NCI-H1092 (cell line): ENCODE measurements at regions not wholly inside any gene's neighbourhood (a gene's known extent, or its start where the extent isn't known, plus 50 kb on each side); places are given as distances from the start of the nearest gene placed in this dataset.
"Not testable (repeated sequence)": the region's sequence is repeated elsewhere in the genome, so short reads cannot be mapped to it uniquely, and the experiment has no call there.

Source experiments
- DNase-seq: peaks from one replicate; lab custom pipeline; 2025; lab: John Stamatoyannopoulos, UW

DNA sequence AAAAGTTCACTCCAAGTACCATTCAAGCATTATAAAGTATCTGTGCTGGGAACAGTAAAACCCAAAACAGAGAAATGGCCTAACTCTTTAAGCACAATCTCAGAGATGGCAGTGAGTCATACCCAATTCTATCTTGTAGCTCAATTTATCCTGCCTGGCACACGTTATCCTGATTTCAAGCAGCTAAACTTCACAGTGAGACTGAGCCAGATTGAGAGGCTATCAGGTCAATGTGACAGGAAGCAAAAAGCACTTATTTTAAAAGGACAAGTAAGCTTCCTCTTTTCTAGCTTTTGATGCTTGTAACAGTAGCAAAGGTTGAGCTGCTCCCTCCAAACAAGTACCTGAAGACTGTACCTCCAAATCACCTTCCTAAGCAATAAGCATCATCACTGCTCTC lies 324.9 kb downstream of the NAF1 start:
- DNase-seq, result no peak

DNA sequence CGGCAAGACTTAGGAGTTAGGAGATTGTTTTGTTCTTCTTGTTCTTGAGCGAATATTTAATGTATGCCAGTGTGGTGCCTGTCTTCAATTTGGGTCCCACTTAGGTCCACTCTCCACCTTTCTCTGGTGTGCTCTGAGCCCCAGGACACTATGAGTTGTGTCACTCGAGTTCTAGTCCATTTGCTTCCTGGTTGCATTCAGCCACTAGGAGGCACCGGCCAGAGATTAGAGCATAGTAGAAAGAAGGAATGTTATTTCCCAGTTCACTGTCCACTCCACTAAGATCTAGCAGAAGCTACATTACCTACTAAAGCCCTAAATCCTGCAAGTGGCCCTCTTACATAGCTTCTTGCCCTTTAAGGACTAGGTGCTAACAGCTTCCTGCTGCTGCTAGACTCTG lies 326.9 kb downstream of the NAF1 start:
- DNase-seq, result no peak

DNA sequence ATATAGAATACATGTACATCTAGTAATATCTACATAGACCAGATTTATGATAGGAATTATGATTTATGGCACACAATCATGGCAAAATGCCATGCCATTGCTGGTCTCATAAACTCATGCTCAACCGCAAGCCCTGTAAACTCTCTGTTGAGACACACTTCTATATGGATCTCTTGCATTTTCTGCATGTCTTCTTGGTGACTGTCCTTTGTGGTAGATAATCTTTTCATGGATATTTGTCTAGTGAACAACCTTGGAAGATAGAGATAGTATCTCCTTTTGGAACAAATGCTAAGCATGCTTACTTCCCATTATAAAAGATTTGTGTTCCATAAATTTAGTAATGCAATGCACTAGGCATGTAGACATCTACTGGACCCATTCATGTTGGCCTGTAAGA lies 328.0 kb downstream of the NAF1 start:
- DNase-seq, result no peak

DNA sequence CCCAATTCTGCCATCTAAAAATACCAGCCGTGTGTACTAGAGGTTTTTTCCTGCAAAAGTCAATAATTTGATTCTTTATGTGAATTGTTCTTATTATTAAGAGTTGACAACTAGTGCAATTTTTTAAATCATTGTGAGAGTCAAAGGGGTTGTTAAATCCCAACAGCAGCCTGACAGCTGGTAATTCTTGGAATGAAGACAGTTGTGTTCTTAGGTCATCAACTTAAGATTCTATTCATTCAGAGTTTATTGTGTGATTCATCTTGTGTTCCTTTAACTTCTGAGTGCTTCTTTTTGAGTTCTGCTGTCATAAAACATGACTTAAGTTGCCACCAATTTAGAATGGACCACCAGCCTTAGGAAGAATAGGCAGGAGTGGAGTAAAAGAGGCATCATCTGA lies 329.0 kb downstream of the NAF1 start:
- no peak for DNase-seq

DNA sequence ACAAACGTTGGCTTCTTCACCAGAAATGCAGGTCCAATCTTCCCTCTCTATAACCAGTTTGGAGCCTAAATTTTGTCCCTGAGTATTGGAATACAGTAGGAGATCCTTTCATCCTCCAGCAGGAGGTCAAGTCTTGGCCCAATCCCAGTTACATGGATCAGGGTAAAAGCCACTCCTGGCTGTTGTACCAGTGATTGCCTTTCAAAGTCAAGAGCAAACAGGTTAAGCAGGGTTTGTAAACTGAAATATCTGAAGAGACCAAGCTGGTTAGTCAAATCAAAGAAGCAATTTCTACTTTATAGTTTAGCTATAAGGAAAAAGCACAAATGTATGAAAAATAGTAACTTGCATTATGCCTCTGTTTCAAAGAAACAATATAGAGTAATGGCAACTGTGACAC lies 329.4 kb downstream of the NAF1 start:
- no peak for DNase-seq

DNA sequence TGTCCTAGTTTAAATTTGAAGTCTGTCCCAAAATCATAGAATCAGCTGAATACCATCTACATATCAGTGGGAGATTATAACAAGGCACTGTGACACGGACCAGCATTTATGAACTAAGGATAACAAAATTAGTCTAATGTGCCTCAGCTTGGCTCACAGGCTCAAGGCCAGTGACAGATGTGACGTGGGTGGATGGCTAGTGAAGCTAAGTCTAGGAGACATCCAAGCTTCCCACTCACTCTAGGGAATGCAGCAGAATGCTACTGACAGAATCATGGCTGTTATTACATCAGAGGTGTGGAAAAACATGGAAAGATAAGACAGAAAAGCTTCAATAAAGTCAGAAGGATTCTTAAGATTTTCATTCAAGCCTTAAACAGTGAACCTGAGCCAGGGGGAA lies 329.9 kb downstream of the NAF1 start:
- DNase-seq, result no peak

DNA sequence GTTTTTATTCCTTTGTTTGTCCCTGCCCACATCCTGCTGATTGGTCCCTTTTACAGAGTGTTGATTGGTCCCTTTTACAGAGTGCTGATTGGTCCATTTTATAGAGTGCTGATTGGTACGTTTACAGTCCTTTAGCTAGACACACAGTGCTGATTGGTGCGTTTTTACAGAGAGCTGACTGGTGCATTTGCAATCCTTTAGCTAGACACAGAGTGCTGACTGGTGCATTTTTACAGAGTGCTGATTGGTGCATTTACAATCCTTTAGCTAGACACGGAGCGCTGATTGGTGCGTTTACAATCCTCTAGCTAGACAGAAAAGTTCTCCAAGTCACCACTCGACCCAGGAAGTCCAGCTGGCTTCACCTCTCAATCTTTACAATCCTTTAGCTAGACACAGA lies 330.4 kb downstream of the NAF1 start:
- DNase-seq, result not testable (repeated sequence)

DNA sequence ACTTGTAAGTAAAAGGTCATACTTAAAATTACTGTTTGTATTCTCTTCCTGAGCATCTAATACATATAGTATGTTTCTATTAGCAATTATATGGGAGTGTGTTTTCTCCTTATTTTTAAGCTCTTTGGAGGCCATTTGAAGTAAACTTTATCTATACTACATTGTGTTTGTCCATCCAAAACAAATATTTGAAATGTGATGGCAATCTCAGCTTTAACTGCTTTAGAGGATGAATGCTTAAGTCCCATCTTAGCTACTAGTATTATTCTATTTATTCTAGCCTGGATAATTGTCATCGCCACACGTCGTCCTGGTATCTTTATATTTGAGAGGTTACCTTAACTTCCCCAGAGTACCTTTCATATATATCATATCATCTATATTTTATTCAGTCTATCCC lies 335.8 kb downstream of the NAF1 start:
- DNase-seq, result no peak

DNA sequence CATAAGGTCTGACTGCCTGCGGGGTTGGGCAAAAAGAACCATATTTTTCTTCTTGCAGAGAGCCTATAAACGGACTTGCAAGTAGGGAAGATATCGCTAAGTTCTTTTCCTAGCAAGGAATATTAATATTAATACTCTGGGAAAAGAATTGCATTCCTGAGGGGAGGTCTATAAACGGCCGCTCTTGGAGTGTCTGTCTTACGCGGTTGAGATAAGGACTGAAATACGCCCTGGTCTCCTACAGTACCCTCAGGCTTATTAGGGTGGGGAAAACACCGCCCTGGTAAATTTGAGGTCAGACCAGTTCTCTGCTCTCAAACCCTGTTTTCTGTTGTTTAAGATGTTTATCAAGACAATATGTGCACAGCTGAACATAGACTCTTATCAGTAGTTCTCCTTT lies 349.3 kb downstream of the NAF1 start:
- not testable (repeated sequence) for DNase-seq

DNA sequence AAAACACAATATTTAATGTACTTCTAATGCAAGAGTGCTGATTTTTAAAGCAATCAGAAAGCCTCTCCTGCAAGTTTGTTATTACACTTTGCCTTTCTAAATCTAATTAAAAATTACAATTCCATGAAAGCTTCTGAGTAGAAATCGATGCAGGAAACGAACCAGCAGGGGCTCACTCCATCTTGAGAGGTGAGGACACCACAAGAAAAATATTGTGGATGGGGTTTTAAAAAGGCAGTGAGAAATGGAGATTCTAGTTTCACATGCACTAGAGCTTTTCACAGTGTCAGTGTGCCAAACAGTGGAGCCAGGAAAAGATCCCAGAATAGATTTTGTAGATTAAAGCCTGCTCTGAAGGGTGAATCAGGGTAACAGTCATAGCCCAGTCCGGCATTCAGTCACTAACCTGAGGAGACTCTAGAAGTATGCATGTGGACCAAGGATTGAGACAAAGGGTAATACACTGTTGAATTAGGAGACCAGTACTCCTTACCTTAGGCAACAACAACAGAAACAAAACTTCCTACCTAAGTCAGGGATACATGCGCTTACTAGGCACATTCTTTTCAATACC lies 362.3 kb downstream of the NAF1 start:
- DNase-seq, result no peak

DNA sequence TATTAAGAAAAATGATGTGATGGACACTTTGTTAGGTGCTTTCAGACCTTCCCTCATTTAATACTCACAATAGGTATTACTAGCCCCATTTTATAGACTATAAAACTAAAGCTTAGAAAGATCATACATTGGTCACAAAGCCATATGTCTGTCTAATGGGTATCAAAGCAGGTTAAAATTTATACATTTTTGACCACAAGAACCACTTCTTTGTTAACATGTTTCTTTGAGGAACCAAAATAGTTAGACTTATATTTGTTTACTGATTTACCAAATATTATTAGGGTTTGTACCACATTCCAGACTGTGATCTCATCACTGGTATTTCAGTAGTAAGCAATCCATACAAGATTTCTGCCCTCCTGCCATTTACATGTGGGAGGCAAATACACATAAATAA lies 363.3 kb downstream of the NAF1 start:
- no peak for DNase-seq

DNA sequence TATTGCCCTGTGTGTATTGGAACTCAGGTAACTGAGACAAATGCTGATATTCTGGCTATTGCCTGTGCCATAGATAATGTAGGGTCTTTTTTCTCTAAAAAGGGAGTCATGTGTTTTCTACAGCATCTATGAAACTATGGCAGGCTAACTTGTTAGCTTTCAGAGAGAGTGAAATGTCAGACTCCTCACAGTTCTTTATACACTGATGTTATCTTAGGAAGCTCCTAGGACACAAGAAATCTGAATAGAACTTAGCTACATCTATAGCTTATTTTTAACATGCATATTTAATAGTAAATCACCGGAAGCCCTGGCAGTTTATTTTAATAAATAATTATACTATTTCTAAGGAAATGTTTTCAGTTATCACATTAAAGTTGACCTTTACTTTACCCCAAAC lies 369.6 kb downstream of the NAF1 start:
- DNase-seq, result no peak

DNA sequence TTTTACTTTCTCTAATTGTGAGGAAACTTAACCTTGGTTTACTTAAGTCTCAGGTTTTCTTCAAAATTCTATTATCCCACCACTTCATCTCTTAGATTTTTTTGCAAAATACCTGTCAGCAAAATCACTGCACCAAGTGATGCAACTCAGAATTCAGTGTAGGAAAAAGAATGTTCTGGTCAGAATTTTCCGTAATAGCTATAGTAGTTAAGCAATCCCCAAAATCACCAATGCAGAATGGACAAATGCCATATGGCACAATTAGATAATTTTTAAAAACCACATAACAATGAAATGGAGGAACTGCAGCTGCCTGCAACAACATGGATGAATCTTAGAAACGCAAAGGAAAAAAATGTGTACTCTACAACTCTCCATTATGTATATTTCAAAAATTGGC lies 373.1 kb downstream of the NAF1 start:
- no peak for DNase-seq

DNA sequence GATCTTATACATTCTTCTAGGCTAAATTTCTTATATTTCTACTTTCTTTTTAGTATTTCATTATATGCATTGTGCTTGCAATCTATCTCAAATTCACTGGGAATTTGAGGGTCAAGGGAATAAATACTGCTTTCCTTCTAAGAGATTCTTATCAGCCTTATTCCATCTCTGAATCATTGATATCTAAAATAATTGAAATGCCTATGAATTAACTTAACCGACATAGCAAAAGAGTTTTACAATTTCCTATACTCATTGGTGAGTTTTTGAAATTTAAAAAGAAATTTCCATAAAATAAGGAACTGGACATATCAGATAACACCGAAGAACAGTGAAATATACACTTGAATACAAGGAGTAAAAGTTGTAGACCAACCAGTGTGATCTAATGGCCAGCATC lies 373.7 kb downstream of the NAF1 start:
- DNase-seq, result no peak

DNA sequence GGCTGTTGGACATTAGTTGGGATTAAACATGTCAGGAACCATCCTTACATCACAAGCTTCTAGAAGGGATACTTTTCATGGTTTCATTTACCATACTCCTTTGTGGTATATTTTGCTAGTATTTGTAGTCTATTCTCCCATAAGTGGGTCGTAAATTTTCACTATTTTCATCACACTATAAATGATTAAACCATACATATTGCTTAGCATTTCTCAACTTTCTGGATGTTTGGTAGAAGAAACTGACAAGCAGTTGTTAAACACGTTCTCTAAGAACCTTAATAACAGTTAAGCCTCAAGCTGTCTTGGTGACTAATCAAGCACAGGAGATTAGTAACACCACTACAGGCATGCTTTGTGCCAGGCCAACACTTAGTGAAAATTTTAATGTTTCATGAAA lies 375.5 kb downstream of the NAF1 start:
- DNase-seq, result no peak

DNA sequence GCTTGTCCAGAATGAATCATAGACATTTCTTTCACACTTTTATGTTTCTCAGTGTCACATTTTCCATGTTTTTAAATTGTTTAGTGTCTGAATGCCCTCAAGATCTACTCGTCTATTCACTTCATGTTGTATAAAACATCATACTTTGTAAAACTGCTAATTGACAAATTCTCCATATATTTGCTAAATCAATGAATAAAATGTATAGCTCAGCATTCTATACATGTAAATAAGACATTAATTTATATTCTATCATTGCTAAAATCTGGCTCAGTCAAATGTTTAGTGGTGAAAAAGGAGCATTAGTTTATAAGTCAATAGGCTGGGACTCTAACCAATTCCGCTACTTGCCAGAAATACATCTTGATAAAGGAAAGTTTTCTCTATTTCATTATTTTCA lies 379.6 kb downstream of the NAF1 start:
- DNase-seq, result no peak

DNA sequence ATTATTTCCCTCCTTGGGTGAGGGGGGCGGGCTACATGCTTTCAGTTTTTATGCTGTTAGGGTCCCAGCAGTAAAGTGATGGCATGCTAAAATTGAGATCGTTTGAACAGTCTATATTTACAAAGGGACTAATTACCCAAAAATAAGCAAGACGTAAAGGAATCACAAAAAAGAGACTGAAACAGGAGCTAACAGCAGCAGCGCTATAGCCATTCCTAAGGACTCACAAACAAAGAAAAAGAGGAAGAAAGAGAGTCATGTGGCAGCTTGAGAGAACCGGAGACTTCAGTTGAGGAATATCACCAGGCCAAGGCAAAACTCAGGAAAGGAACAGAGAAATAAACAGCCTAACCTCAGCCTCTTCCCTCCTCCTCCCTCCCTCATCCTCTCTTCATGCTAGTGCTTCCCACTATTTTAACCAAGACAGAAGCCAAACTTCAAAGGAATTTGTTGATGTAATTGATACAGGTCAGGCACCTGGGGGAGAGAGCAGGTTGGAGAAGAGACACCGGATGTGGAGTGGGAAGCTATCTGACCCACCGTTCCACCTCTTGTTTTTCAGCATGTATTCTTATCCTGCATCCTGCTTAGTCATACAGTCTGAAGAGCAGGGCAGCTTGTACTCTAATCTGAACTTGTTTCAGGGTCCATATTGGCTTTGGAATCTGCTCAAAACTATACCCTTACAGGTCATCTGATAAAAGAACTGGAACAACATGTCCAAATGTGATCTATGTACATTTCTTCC lies 383.7 kb downstream of the NAF1 start:
- no peak for DNase-seq

DNA sequence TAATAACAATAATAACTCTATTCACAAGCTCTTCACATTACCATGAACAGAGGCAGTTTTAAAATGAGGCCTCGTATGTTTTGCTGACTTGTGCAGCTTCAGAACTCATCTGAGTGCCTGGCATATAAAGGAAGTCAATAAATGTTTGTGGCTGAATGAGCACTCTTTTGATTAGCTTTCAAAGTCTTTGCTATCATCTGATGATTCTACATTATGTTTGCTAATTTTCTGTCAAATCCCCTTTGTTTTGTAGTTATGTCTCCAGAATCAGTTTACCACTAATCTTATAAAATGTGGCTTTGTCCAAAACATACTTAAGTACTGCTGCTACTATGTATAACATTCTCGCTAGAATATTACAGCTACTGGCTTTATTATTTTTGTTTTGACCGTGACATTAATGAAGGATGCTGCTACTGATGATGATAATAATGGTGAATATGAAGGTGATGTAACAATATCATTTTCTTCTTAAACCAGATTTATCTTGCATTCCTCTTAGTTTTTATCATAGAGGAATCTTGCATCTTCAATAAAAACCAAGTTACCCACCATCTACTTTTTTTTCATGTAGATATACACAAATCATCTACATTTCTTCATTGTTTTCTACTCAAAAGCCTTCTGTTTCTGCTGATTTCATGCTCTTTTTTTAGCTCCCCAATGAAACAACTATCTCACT lies 384.5 kb downstream of the NAF1 start:
- no peak for DNase-seq

DNA sequence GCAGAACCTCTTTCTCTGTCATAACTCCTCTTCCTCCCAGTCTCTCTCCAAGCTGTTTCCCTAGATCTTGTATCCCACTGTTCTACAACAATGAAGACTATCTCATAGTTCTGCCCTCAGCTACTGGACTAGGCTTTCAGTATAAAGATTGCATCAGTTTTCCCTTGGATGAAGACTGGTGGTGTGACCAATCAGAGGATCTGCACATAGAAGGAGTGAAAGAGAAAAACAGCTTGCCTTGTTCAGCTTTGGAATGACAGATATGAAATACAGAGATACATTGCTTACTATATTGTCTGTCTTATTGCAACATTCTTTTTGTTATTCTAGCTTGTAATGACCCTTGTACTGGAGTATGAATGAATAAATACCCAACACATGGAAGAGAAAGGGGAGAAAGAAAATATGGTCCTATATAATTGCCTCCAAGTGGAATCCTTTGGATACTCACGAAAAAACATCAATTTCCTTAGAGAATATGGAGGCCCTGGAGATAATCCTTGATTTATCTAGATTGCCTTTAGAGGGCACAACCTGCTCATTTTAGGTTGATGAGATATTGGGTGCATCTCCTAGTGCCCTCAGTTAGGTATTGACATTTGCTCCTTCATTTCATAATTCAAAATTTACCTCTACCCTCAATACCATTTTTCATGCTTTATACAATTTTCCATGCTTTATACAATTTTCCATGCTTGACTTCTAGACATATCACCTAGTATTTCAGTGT lies 395.8 kb downstream of the NAF1 start:
- no peak for DNase-seq

DNA sequence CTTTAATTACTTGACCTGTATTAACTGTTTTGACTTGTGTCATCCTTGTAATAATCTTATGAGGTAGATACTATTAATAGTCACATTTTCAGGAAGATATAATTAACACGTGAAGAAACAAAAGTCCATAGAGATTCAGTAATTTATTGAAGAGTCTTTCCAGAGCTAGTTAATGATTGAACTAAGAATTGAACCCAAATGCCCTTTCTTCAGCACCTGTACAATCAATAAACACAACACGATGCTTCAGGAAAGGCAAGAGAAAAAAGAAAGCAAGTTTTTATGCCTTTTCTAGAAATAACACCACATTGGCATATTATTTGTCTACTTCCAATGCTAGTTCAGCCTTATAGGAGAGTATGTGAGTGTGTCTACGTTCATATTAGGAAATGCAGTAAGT lies 399.6 kb downstream of the NAF1 start:
- no peak for DNase-seq

DNA sequence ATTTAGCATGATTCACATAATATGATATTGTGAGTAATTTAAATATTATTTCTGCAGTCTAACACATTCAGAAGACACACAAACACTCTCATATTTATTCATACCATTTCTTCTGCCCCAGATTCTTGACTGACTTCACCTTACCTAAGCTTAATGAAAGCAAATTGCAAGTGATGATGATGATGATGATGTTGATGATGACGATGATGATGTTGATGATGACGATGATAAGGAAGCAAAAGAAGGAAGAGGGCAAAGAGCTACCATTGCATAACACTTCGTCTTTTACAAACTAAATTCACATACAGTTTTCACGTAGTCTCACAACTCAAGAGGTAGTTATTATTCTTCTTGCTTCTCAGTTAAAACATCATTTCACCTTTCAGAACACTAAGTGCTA lies 404.7 kb downstream of the NAF1 start:
- no peak for DNase-seq

DNA sequence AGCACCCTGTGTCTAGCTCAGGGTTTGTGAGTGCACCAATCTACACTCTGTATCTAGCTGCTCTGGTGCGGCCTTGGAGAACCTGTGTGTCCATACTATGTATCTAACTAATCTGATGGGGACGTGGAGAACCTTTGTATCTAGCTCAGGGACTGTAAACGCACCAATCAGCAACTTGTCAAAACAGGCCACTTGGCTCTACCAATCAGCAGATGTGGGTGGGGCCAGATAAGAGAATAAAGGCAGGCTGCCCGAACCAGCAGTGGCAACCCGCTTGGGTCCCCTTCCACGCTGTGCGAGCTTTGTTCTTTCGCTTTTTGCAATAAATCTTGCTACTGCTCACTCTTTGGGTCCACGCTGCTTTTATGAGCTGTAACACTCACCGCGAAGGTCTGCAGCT lies 426.5 kb downstream of the NAF1 start:
- not testable (repeated sequence) for DNase-seq

DNA sequence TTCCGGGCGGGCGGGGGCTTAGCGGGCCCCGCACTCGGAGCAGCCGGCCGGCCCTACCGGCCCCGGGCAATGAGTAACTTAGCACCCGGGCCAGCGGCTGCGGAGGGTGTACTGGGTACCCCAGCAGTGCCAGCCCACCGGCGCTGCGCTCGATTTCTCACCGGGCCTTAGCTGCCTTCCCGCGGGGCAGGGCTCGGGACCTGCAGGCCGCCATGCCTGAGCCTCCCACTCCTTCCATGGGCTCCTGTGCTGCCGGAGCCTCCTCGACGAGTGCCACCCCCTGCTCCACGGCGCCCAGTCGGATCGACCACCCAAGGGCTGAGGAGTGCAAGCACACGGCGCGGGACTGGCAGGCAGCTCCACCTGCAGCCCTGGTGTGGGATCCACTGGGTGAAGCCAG lies 427.1 kb downstream of the NAF1 start:
- not testable (repeated sequence) for DNase-seq
